Activated T-cell treated with anti-CD3 and anti-CD28 coated beads, Interleukin-2, amount 50 U/mL, for 4 hours (primary cell): ENCODE measurements at regions not wholly inside any gene's neighbourhood (a gene's known extent, or its start where the extent isn't known, plus 50 kb on each side); places are given as distances from the start of the nearest gene placed in this dataset.

Experiments
- ATAC-seq, 2 donors: fragments of 200-7000 bp; cut with Tn5 transposase; one replicate each; pipeline ENCODE4 v1.10.0; 2021
- DNase-seq: peaks from one replicate; pipeline ENCODE4 v3.0.0-alpha.2; 2020
- H3K27me3 Mint-ChIP-seq: one replicate; pipeline ENCODE4 v1.8.0; 2021; ENCODE audit warnings: low read depth, mixed read lengths
- H3K36me3 Mint-ChIP-seq: one replicate; pipeline ENCODE4 v1.8.0; 2022; ENCODE audit warnings: mixed read lengths; ENCODE audit not compliant: insufficient read depth
- H3K4me1 Mint-ChIP-seq: one replicate; pipeline ENCODE4 v1.8.0; 2021; ENCODE audit warnings: low read depth, mixed read lengths
- H3K4me3 Mint-ChIP-seq: one replicate; pipeline ENCODE4 v1.8.0; 2021; ENCODE audit warnings: mild to moderate bottlenecking, moderate library complexity, mixed read lengths
- H3K9me3 Mint-ChIP-seq: one replicate; pipeline ENCODE4 v1.8.0; 2021; ENCODE audit warnings: mixed read lengths

- H3K4me3 Mint-ChIP-seq: no peak overlapping the region
- no peaks in the 10 kb centered on the region for H3K4me1 Mint-ChIP-seq
- no peaks in the 10 kb centered on the region for H3K36me3 Mint-ChIP-seq
- peaks cover 8% of the 10 kb centered on the region for H3K9me3 Mint-ChIP-seq
- DNase-seq: no peak
- no peak for ATAC-seq
- no peaks in the 10 kb centered on the region for H3K27me3 Mint-ChIP-seq
Observed at GRCh38 chr5:164959761-164960160, 1454.3 kb downstream of the MAT2B start.

GRCh38 chr5:164962329-164962961 is 1457.0 kb downstream of the MAT2B start:
- ATAC-seq: no peak
- H3K9me3 Mint-ChIP-seq: peaks cover 8% of the 10 kb centered on the region
- no peaks in the 10 kb centered on the region for H3K27me3 Mint-ChIP-seq
- H3K4me1 Mint-ChIP-seq: no peaks in the 10 kb centered on the region
- no peaks in the 10 kb centered on the region for H3K36me3 Mint-ChIP-seq
- H3K4me3 Mint-ChIP-seq: no peak overlapping the region
- DNase-seq: no peak

- H3K9me3 Mint-ChIP-seq: peaks cover 4% of the 10 kb centered on the region
- no peak overlapping the region for H3K4me3 Mint-ChIP-seq
- no peaks in the 10 kb centered on the region for H3K36me3 Mint-ChIP-seq
- H3K4me1 Mint-ChIP-seq: no peaks in the 10 kb centered on the region
- ATAC-seq: no peak
- no peaks in the 10 kb centered on the region for H3K27me3 Mint-ChIP-seq
- DNase-seq: no peak
Observed at GRCh38 chr5:164966611-164967010, 1461.2 kb downstream of the MAT2B start.

GRCh38 chr5:164967354-164967753 is 1461.9 kb downstream of the MAT2B start:
- H3K4me3 Mint-ChIP-seq: no peak overlapping the region
- DNase-seq: no peak
- no peak for ATAC-seq
- no peaks in the 10 kb centered on the region for H3K36me3 Mint-ChIP-seq
- H3K4me1 Mint-ChIP-seq: no peaks in the 10 kb centered on the region
- H3K9me3 Mint-ChIP-seq: peaks cover 4% of the 10 kb centered on the region
- no peaks in the 10 kb centered on the region for H3K27me3 Mint-ChIP-seq

- no peak for ATAC-seq
- no peak for DNase-seq
- no peaks in the 10 kb centered on the region for H3K4me1 Mint-ChIP-seq
- H3K9me3 Mint-ChIP-seq: peaks cover 17% of the 10 kb centered on the region
- H3K27me3 Mint-ChIP-seq: no peaks in the 10 kb centered on the region
- H3K36me3 Mint-ChIP-seq: no peaks in the 10 kb centered on the region
- no peak overlapping the region for H3K4me3 Mint-ChIP-seq
Observed at GRCh38 chr5:164972973-164973372, 1467.6 kb downstream of the MAT2B start.

- no peaks in the 10 kb centered on the region for H3K36me3 Mint-ChIP-seq
- no peak for DNase-seq
- peaks cover 17% of the 10 kb centered on the region for H3K9me3 Mint-ChIP-seq
- no peaks in the 10 kb centered on the region for H3K4me1 Mint-ChIP-seq
- no peak overlapping the region for H3K4me3 Mint-ChIP-seq
- no peak for ATAC-seq
- no peaks in the 10 kb centered on the region for H3K27me3 Mint-ChIP-seq
Observed at GRCh38 chr5:164975986-164976385, 1470.6 kb downstream of the MAT2B start.

- Mint-ChIP-seq H3K4me1 (no peaks in the 10 kb centered on the region), H3K27me3 (no peaks in the 10 kb centered on the region), H3K9me3 (peaks cover 10% of the 10 kb centered on the region), H3K36me3 (no peaks in the 10 kb centered on the region), H3K4me3 (no peak overlapping the region)
- no peak for DNase-seq
- no peak for ATAC-seq
Observed at GRCh38 chr5:164980480-164980879, 1475.1 kb downstream of the MAT2B start.

GRCh38 chr5:164998142-164998541 is 1492.7 kb downstream of the MAT2B start:
- DNase-seq: no peak
- Mint-ChIP-seq H3K4me1 (no peaks in the 10 kb centered on the region), H3K36me3 (no peaks in the 10 kb centered on the region), H3K27me3 (no peaks in the 10 kb centered on the region), H3K9me3 (peaks cover 21% of the 10 kb centered on the region), H3K4me3 (no peak overlapping the region)
- no peak for ATAC-seq

GRCh38 chr5:164998590-164998989 is 1493.2 kb downstream of the MAT2B start:
- Mint-ChIP-seq H3K27me3 (no peaks in the 10 kb centered on the region), H3K36me3 (no peaks in the 10 kb centered on the region), H3K4me3 (no peak overlapping the region), H3K4me1 (no peaks in the 10 kb centered on the region), H3K9me3 (peaks cover 20% of the 10 kb centered on the region)
- DNase-seq: no peak
- ATAC-seq: no peak

- H3K9me3 Mint-ChIP-seq: peaks cover 12% of the 10 kb centered on the region
- no peak for DNase-seq
- H3K36me3 Mint-ChIP-seq: no peaks in the 10 kb centered on the region
- H3K4me1 Mint-ChIP-seq: no peaks in the 10 kb centered on the region
- no peak overlapping the region for H3K4me3 Mint-ChIP-seq
- H3K27me3 Mint-ChIP-seq: no peaks in the 10 kb centered on the region
- no peak for ATAC-seq
Observed at GRCh38 chr5:165000479-165001190, 1495.2 kb downstream of the MAT2B start.

GRCh38 chr5:165003283-165003682 is 1497.9 kb downstream of the MAT2B start:
- no peaks in the 10 kb centered on the region for H3K27me3 Mint-ChIP-seq
- no peaks in the 10 kb centered on the region for H3K36me3 Mint-ChIP-seq
- no peak overlapping the region for H3K4me3 Mint-ChIP-seq
- no peak for ATAC-seq
- H3K9me3 Mint-ChIP-seq: peaks cover 7% of the 10 kb centered on the region
- H3K4me1 Mint-ChIP-seq: no peaks in the 10 kb centered on the region
- DNase-seq: no peak

GRCh38 chr5:165004175-165004574 is 1498.8 kb downstream of the MAT2B start:
- peaks cover 3% of the 10 kb centered on the region for H3K9me3 Mint-ChIP-seq
- H3K36me3 Mint-ChIP-seq: no peaks in the 10 kb centered on the region
- no peaks in the 10 kb centered on the region for H3K4me1 Mint-ChIP-seq
- no peak overlapping the region for H3K4me3 Mint-ChIP-seq
- no peak for DNase-seq
- no peak for ATAC-seq
- H3K27me3 Mint-ChIP-seq: no peaks in the 10 kb centered on the region

GRCh38 chr5:165014439-165014838 is 1509.0 kb downstream of the MAT2B start:
- no peaks in the 10 kb centered on the region for H3K27me3 Mint-ChIP-seq
- H3K36me3 Mint-ChIP-seq: no peaks in the 10 kb centered on the region
- H3K4me1 Mint-ChIP-seq: no peaks in the 10 kb centered on the region
- no peak overlapping the region for H3K4me3 Mint-ChIP-seq
- DNase-seq: no peak
- peaks cover 7% of the 10 kb centered on the region for H3K9me3 Mint-ChIP-seq
- no peak for ATAC-seq

- ATAC-seq: no peak
- Mint-ChIP-seq H3K27me3 (no peaks in the 10 kb centered on the region), H3K36me3 (no peaks in the 10 kb centered on the region), H3K4me3 (no peak overlapping the region), H3K9me3 (peaks cover 7% of the 10 kb centered on the region), H3K4me1 (no peaks in the 10 kb centered on the region)
- DNase-seq: no peak
Observed at GRCh38 chr5:165015126-165015525, 1509.7 kb downstream of the MAT2B start.

- Mint-ChIP-seq H3K36me3 (no peaks in the 10 kb centered on the region), H3K9me3 (peaks cover 7% of the 10 kb centered on the region), H3K4me3 (no peak overlapping the region), H3K27me3 (no peaks in the 10 kb centered on the region), H3K4me1 (no peaks in the 10 kb centered on the region)
- no peak for DNase-seq
- no peak for ATAC-seq
Observed at GRCh38 chr5:165015547-165015946, 1510.1 kb downstream of the MAT2B start.
